ENCODE measurements at regions not wholly inside any gene's neighbourhood (a gene's known extent, or its start where the extent isn't known, plus 50 kb on each side); places are given as distances from the start of the nearest gene placed in this dataset.
"Not testable (repeated sequence)": the region's sequence is repeated elsewhere in the genome, so short reads cannot be mapped to it uniquely, and the experiment has no call there.

GRCh38 chr6:132061381-132061780 lies 110.2 kb upstream of the CCN2 start:
- FAIRE-seq (no peak), DNase-seq (ENCODE audit: insufficient read length, low spot score) (no peak)

- FAIRE-seq (no peak), DNase-seq (ENCODE audit: insufficient read length, low spot score) (no peak)
Observed at GRCh38 chr6:132060591-132060990, 109.4 kb upstream of the CCN2 start.

GRCh38 chr6:132058975-132059374 lies 107.8 kb upstream of the CCN2 start:
- DNase-seq (ENCODE audit: insufficient read length, low spot score): no peak
- FAIRE-seq: no peak

- DNase-seq (ENCODE audit: insufficient read length, low spot score) (no peak), FAIRE-seq (no peak)
Observed at GRCh38 chr6:132054525-132054924, 103.4 kb upstream of the CCN2 start.

GRCh38 chr6:132053511-132053910 lies 102.3 kb upstream of the CCN2 start:
- DNase-seq (ENCODE audit: insufficient read length, low spot score) (no peak), FAIRE-seq (no peak)

- no peak for DNase-seq (ENCODE audit: insufficient read length, low spot score)
- no peak for FAIRE-seq
Observed at GRCh38 chr6:132052096-132052495, 100.9 kb upstream of the CCN2 start.

GRCh38 chr6:132045877-132046276 lies 94.7 kb upstream of the CCN2 start:
- DNase-seq (ENCODE audit: insufficient read length, low spot score): no peak
- no peak for FAIRE-seq

- DNase-seq (ENCODE audit: insufficient read length, low spot score): no peak
- no peak for FAIRE-seq
Observed at GRCh38 chr6:132043148-132043547, 92.0 kb upstream of the CCN2 start.

GRCh38 chr6:132041706-132042105 lies 90.5 kb upstream of the CCN2 start:
- no peak for FAIRE-seq
- no peak for DNase-seq (ENCODE audit: insufficient read length, low spot score)

- FAIRE-seq: no peak
- no peak for DNase-seq (ENCODE audit: insufficient read length, low spot score)
Observed at GRCh38 chr6:132028029-132028428, 76.9 kb upstream of the CCN2 start.

- DNase-seq (ENCODE audit: insufficient read length, low spot score) (no peak), FAIRE-seq (no peak)
Observed at GRCh38 chr6:132025468-132025867, 74.3 kb upstream of the CCN2 start.

GRCh38 chr6:132023490-132023889 lies 72.3 kb upstream of the CCN2 start:
- DNase-seq (ENCODE audit: insufficient read length, low spot score): no peak
- FAIRE-seq: no peak

- FAIRE-seq (no peak), DNase-seq (ENCODE audit: insufficient read length, low spot score) (no peak)
Observed at GRCh38 chr6:132021552-132022375, 70.6 kb upstream of the CCN2 start.

GRCh38 chr6:132020918-132021317 lies 69.7 kb upstream of the CCN2 start:
- not testable (repeated sequence) for FAIRE-seq; DNase-seq (ENCODE audit: insufficient read length, low spot score)

GRCh38 chr6:132020138-132020581 lies 69.0 kb upstream of the CCN2 start:
- FAIRE-seq: no peak

GRCh38 chr6:132019586-132019985 lies 68.4 kb upstream of the CCN2 start:
- no peak for DNase-seq (ENCODE audit: insufficient read length, low spot score)
- FAIRE-seq: no peak

More at GRCh38 chr6:132020138-132020581, 69.0 kb upstream of the CCN2 start:
- no peak for DNase-seq (ENCODE audit: insufficient read length, low spot score)

- no peak for DNase-seq (ENCODE audit: insufficient read length, low spot score)
- FAIRE-seq: no peak
Observed at GRCh38 chr6:132017942-132018341, 66.8 kb upstream of the CCN2 start.

- no peak for DNase-seq (ENCODE audit: insufficient read length, low spot score)
- no peak for FAIRE-seq
Observed at GRCh38 chr6:132016396-132016795, 65.2 kb upstream of the CCN2 start.

- DNase-seq (ENCODE audit: insufficient read length, low spot score): no peak
- no peak for FAIRE-seq
Observed at GRCh38 chr6:132011582-132011981, 60.4 kb upstream of the CCN2 start.

GRCh38 chr6:132009175-132009574 lies 58.0 kb upstream of the CCN2 start:
- FAIRE-seq (no peak), DNase-seq (ENCODE audit: insufficient read length, low spot score) (no peak)

- DNase-seq (ENCODE audit: insufficient read length, low spot score) (no peak), FAIRE-seq (no peak)
Observed at GRCh38 chr6:132007474-132008190, 56.5 kb upstream of the CCN2 start.

- FAIRE-seq (no peak), DNase-seq (ENCODE audit: insufficient read length, low spot score) (no peak)
Observed at GRCh38 chr6:132005178-132005577, 54.0 kb upstream of the CCN2 start.

Measured in GM19239 (cell line).